ENCODE measurements at regions not wholly inside any gene's neighbourhood (a gene's known extent, or its start where the extent isn't known, plus 50 kb on each side); places are given as distances from the start of the nearest gene placed in this dataset.

DNA sequence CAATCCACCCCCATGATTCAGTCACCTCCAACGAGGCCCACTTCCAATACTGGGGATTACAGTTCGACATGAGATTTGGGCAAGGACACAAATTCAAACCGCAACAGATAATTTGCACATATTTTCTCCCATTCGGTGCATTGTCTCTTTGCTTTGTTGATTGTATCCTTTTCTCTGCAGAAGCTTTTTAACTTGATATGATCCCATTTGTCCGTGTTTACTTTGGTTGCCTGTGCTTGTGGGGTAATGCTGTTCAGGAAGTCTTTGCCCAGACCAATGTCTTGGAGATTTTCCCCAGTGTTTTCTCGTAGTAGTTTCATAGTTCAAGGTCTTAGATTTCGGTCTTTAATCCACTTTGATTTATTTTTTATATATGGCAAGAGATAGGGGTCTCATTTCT lies 330.8 kb upstream of the SPRY2 start (continued):
- no peak for TF ChIP-seq POU2F2 (IDR thresholded peaks at IDR 0.05; ENCODE audit: borderline replicate concordance, low read depth, low read length)
- no peak for TF ChIP-seq SIN3A (IDR thresholded peaks at IDR 0.05; ENCODE audit: low read depth, low read length)
- TF ChIP-seq, protein P1, sequence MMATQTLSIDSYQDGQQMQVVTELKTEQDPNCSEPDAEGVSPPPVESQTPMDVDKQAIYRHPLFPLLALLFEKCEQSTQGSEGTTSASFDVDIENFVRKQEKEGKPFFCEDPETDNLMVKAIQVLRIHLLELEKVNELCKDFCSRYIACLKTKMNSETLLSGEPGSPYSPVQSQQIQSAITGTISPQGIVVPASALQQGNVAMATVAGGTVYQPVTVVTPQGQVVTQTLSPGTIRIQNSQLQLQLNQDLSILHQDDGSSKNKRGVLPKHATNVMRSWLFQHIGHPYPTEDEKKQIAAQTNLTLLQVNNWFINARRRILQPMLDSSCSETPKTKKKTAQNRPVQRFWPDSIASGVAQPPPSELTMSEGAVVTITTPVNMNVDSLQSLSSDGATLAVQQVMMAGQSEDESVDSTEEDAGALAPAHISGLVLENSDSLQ (IDR thresholded peaks at IDR 0.05) = no peak

DNA sequence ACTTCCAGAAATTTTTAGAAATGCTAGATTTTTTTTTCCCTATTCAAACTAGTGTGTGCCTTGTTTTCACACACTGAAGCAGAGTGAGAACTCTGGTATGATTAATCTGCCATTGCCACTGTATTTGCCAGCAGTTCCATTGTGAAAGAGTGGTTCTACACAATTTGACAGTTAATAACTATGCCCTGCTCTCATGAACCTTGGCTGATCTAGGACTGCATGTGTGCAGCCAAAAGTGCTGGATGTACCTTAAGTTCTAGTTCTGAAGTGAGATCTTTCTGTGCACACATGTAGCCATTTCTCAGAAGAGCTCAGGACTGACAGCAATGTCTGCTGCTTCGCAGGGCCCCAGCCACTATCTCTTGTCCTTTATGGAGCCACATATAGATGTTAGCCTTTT lies 328.2 kb upstream of the SPRY2 start:
- FAIRE-seq = no peak
- no peaks in the 10 kb centered on the region for H4K20me1 ChIP-seq (ENCODE audit: control insufficient read depth, insufficient read depth)
- intact Hi-C loops (cut with micrococcal nuclease; ENCODE audit: unreplicated experiment) = no loop called here
- no peak overlapping the region for H2AFZ ChIP-seq (ENCODE audit: control insufficient read depth, low read depth, low read length)
- no peaks in the 10 kb centered on the region for H3K36me3 ChIP-seq (ENCODE audit: control insufficient read depth in 2 of 2, insufficient read depth in 2 of 2, low read length in 1 of 2)
- no peak overlapping the region for H3K27ac ChIP-seq (ENCODE audit: control insufficient read depth, insufficient read depth)
- BruUV-seq (replicated peaks) = no TSS peak
- ChIA-PET RAD21 (ENCODE audit: unreplicated experiment) (no interaction called here), POLR2A (interaction anchor here (0.6 kb wide), 1 partner anchor 73 kb away, joined by 3 read pairs; no protein-coding TSS in a partner anchor), SMC1A (ENCODE audit: uncharacterized antibody, unreplicated experiment) (interaction anchor here (0.6 to 2.8 kb wide), 5 partner anchors 15 to 171 kb away, joined by 3 to 8 read pairs (median 3); no protein-coding TSS in a partner anchor), CTCF (interaction anchor here (1.3 kb wide), 1 partner anchor 66 kb away, joined by 3 read pairs; no protein-coding TSS in a partner anchor)
- 11% methylated on average over 1 of the region's 1 CpG for WGBS (ENCODE audit: insufficient coverage, insufficient replicate concordance, low lambda C conversion rate, missing lambda C conversion rate)
- H3K79me2 ChIP-seq (ENCODE audit: control insufficient read depth, insufficient read depth, low read length) = no peaks in the 10 kb centered on the region
- no peaks in the 10 kb centered on the region for H3K9me3 ChIP-seq (replicated peaks; ENCODE audit: control insufficient read depth, insufficient read depth, low read length)
- in situ Hi-C loops (cut with MboI) = no loop called here
- H3K4me1 ChIP-seq (ENCODE audit: control insufficient read depth, insufficient read depth, low read length) = no peaks in the 10 kb centered on the region
- no peak overlapping the region for H3K4me3 ChIP-seq
- H3K27me3 ChIP-seq (replicated peaks in 1 of 2; ENCODE audit: control insufficient read depth in 2 of 2, insufficient read depth in 2 of 2, low read length in 1 of 2) = no peaks in the 10 kb centered on the region
- no peak overlapping the region for H3K9ac ChIP-seq (ENCODE audit: control insufficient read depth, insufficient read depth, low read length)
- DNase-seq (ENCODE audit: low read depth, low spot score) = no peak
- ATAC-seq = peak; percentile 30; the same call in 2 of the 3 replicates
- no peak overlapping the region for H3K4me2 ChIP-seq (ENCODE audit: control insufficient read depth, insufficient read depth)
- TF ChIP-seq JUNB (IDR thresholded peaks at IDR 0.05) = no peak
- no peak for TF ChIP-seq ATF7 (IDR thresholded peaks at IDR 0.05; ENCODE audit: low read depth)
- TF ChIP-seq IKZF1 (conservative IDR thresholded peaks at IDR 0.05) = no peak
- TF ChIP-seq, protein P2, sequence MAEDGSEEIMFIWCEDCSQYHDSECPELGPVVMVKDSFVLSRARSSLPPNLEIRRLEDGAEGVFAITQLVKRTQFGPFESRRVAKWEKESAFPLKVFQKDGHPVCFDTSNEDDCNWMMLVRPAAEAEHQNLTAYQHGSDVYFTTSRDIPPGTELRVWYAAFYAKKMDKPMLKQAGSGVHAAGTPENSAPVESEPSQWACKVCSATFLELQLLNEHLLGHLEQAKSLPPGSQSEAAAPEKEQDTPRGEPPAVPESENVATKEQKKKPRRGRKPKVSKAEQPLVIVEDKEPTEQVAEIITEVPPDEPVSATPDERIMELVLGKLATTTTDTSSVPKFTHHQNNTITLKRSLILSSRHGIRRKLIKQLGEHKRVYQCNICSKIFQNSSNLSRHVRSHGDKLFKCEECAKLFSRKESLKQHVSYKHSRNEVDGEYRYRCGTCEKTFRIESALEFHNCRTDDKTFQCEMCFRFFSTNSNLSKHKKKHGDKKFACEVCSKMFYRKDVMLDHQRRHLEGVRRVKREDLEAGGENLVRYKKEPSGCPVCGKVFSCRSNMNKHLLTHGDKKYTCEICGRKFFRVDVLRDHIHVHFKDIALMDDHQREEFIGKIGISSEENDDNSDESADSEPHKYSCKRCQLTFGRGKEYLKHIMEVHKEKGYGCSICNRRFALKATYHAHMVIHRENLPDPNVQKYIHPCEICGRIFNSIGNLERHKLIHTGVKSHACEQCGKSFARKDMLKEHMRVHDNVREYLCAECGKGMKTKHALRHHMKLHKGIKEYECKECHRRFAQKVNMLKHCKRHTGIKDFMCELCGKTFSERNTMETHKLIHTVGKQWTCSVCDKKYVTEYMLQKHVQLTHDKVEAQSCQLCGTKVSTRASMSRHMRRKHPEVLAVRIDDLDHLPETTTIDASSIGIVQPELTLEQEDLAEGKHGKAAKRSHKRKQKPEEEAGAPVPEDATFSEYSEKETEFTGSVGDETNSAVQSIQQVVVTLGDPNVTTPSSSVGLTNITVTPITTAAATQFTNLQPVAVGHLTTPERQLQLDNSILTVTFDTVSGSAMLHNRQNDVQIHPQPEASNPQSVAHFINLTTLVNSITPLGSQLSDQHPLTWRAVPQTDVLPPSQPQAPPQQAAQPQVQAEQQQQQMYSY (CRISPR knock-in tag; IDR thresholded peaks at IDR 0.05) = no peak
- no peak for TF ChIP-seq PAX5 (IDR thresholded peaks at IDR 0.05; ENCODE audit: borderline replicate concordance, low read depth, low read length)
- TF ChIP-seq, protein P3, sequence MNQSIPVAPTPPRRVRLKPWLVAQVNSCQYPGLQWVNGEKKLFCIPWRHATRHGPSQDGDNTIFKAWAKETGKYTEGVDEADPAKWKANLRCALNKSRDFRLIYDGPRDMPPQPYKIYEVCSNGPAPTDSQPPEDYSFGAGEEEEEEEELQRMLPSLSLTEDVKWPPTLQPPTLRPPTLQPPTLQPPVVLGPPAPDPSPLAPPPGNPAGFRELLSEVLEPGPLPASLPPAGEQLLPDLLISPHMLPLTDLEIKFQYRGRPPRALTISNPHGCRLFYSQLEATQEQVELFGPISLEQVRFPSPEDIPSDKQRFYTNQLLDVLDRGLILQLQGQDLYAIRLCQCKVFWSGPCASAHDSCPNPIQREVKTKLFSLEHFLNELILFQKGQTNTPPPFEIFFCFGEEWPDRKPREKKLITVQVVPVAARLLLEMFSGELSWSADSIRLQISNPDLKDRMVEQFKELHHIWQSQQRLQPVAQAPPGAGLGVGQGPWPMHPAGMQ (IDR thresholded peaks at IDR 0.05; ENCODE audit: borderline replicate concordance) = no peak
- TF ChIP-seq LARP7 (IDR thresholded peaks at IDR 0.05) = no peak
- no peak for TF ChIP-seq EED (IDR thresholded peaks at IDR 0.05; ENCODE audit: low read depth)
- TF ChIP-seq, protein P4, sequence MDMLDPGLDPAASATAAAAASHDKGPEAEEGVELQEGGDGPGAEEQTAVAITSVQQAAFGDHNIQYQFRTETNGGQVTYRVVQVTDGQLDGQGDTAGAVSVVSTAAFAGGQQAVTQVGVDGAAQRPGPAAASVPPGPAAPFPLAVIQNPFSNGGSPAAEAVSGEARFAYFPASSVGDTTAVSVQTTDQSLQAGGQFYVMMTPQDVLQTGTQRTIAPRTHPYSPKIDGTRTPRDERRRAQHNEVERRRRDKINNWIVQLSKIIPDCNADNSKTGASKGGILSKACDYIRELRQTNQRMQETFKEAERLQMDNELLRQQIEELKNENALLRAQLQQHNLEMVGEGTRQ (IDR thresholded peaks at IDR 0.05; ENCODE audit: borderline replicate concordance, low read depth, low read length) = no peak
- no peak for TF ChIP-seq POLR2AphosphoS2 (IDR thresholded peaks at IDR 0.05; ENCODE audit: low read depth, low read length)
- no peak for TF ChIP-seq ZNF274 (IDR thresholded peaks at IDR 0.05; ENCODE audit: insufficient read depth, insufficient read length)
- TF ChIP-seq CBX3 (IDR thresholded peaks at IDR 0.05; ENCODE audit: borderline replicate concordance, low read depth) = no peak

Data from GM12878 (cell line).